HFFc6 (cell line): ENCODE measurements at regions not wholly inside any gene's neighbourhood (a gene's known extent, or its start where the extent isn't known, plus 50 kb on each side); places are given as distances from the start of the nearest gene placed in this dataset.

Source experiments
- DNase-seq: peaks from one replicate; pipeline ENCODE4 v3.0.0-alpha.2; 2018
- H3K27ac Mint-ChIP-seq: 2 replicates; pipeline ENCODE4 v1.8.0; 2020; ENCODE audit warnings: mild to moderate bottlenecking, mixed read lengths
- H3K27me3 Mint-ChIP-seq: 2 replicates; pipeline ENCODE4 v1.8.0; 2021; ENCODE audit warnings: mild to moderate bottlenecking, moderate library complexity, mixed read lengths; ENCODE audit not compliant: insufficient read depth
- H3K36me3 Mint-ChIP-seq: 2 replicates; pipeline ENCODE4 v1.8.0; 2021; ENCODE audit warnings: low read depth, mixed read lengths
- H3K4me1 Mint-ChIP-seq: 2 replicates; pipeline ENCODE4 v1.8.0; 2020; ENCODE audit warnings: low read depth, mixed read lengths
- H3K4me3 Mint-ChIP-seq: 2 replicates; pipeline ENCODE4 v1.8.0; 2020; ENCODE audit warnings: mild to moderate bottlenecking, moderate library complexity, mixed read lengths
- H3K9me3 Mint-ChIP-seq: 2 replicates; pipeline ENCODE4 v1.8.0; 2020; ENCODE audit warnings: mild to moderate bottlenecking, mixed read lengths
- TF ChIP-seq, protein P1 (sequence below): fragments of 200-600 bp; sonication (generic); IDR thresholded peaks from 2 replicates; pipeline ENCODE4 v1.5.0; 2021; ENCODE audit warnings: antibody characterized with exemption, mild to moderate bottlenecking

DNA sequence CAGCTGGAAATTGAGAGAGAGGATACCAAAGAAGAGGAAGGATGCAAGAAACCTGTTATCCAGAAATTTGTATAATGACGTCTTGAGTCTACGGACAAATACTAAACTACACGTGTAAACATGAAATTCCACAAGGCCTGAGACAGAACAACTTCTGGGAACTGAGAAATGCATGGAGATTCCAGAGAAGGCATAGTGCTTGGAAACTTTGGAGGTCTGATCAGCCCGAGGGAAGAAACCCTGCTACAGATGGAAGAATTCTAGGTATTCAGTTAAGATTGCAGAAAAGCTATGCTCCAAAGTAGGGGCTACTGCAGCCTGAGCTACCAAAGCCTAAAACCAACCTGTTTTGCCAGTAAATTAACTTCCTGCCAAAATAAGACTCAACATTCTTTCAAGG, 120.4 kb downstream of the PDCL3 start:
- Mint-ChIP-seq H3K36me3 (no peaks in the 10 kb centered on the region), H3K27me3 (peaks cover 22% of the 10 kb centered on the region), H3K4me3 (no peak overlapping the region), H3K4me1 (no peaks in the 10 kb centered on the region), H3K27ac (no peak overlapping the region), H3K9me3 (peaks cover 11% of the 10 kb centered on the region; the same call in 1 of the 2 replicates)
- TF ChIP-seq, protein P1, sequence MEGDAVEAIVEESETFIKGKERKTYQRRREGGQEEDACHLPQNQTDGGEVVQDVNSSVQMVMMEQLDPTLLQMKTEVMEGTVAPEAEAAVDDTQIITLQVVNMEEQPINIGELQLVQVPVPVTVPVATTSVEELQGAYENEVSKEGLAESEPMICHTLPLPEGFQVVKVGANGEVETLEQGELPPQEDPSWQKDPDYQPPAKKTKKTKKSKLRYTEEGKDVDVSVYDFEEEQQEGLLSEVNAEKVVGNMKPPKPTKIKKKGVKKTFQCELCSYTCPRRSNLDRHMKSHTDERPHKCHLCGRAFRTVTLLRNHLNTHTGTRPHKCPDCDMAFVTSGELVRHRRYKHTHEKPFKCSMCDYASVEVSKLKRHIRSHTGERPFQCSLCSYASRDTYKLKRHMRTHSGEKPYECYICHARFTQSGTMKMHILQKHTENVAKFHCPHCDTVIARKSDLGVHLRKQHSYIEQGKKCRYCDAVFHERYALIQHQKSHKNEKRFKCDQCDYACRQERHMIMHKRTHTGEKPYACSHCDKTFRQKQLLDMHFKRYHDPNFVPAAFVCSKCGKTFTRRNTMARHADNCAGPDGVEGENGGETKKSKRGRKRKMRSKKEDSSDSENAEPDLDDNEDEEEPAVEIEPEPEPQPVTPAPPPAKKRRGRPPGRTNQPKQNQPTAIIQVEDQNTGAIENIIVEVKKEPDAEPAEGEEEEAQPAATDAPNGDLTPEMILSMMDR, result no peak
- no peak for DNase-seq

DNA sequence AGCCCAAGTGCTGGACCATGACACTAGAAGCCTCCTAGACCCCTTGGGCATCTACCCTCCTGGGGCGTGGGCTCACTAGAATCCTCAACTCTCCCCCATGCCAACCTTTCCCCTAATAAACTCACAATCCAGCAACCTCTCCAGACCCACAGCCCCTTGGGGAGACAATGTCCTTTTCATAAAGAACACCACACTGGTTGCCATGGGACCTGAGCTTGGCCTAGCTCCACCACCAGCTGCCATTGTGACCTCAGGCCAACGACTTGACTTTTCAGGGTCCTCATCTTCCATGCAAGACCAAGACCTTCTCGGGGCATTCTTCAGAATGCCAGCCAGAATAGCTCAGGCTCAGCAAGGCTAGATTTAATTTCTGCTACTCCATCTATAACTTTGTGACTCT, 128.1 kb upstream of the NPAS2 start:
- H3K36me3 Mint-ChIP-seq, result peaks cover 5% of the 10 kb centered on the region
- no peak overlapping the region for H3K4me3 Mint-ChIP-seq
- DNase-seq, result no peak
- H3K27me3 Mint-ChIP-seq, result peaks cover 18% of the 10 kb centered on the region
- no peak overlapping the region for H3K27ac Mint-ChIP-seq
- peaks cover 10% of the 10 kb centered on the region for H3K9me3 Mint-ChIP-seq
- TF ChIP-seq, protein P1, result no peak
- H3K4me1 Mint-ChIP-seq, result peaks cover 6% of the 10 kb centered on the region

GRCh38 chr2:100692381-100692780, 127.6 kb upstream of the NPAS2 start:
- Mint-ChIP-seq H3K9me3 (peaks cover 16% of the 10 kb centered on the region), H3K36me3 (peaks cover 7% of the 10 kb centered on the region), H3K4me3 (no peak overlapping the region), H3K4me1 (peaks cover 6% of the 10 kb centered on the region), H3K27ac (no peak overlapping the region), H3K27me3 (peaks cover 19% of the 10 kb centered on the region)
- TF ChIP-seq, protein P1, result no peak
- no peak for DNase-seq

DNA sequence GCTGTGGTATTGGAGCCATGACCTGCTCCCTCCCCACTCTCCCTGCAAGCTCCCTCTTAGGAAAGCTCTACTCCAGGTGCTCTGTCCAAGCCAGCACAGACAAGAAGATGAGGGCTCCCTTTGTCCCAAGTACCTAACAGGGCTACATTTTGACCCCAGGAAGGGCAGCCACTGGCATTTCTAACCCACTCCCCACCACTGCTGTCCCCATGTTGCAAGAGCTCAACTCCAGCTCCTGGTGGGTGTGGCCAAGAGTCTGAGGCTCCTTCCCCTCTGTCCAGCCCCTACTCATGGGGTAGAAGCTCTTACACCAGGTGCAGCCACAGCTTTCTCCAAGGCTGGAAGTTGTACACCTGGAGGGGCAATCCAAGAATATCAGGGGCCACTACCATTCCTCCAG, 127.0 kb upstream of the NPAS2 start:
- H3K4me3 Mint-ChIP-seq, result no peak overlapping the region
- peaks cover 6% of the 10 kb centered on the region for H3K4me1 Mint-ChIP-seq
- no peak for DNase-seq
- TF ChIP-seq, protein P1, result no peak
- H3K9me3 Mint-ChIP-seq, result peaks cover 17% of the 10 kb centered on the region
- peaks cover 19% of the 10 kb centered on the region for H3K27me3 Mint-ChIP-seq
- peaks cover 7% of the 10 kb centered on the region for H3K36me3 Mint-ChIP-seq
- H3K27ac Mint-ChIP-seq, result no peak overlapping the region

- DNase-seq, result no peak
- TF ChIP-seq, protein P1, result no peak
- H3K36me3 Mint-ChIP-seq, result peaks cover 12% of the 10 kb centered on the region
- peaks cover 17% of the 10 kb centered on the region for H3K9me3 Mint-ChIP-seq
- no peak overlapping the region for H3K27ac Mint-ChIP-seq
- peaks cover 35% of the 10 kb centered on the region for H3K27me3 Mint-ChIP-seq
- no peak overlapping the region for H3K4me3 Mint-ChIP-seq
- H3K4me1 Mint-ChIP-seq, result no peaks in the 10 kb centered on the region
Observed at GRCh38 chr2:100699131-100699530, 120.8 kb upstream of the NPAS2 start.
